Ovary (tissue), 3 donors: ENCODE measurements at regions not wholly inside any gene's neighbourhood (a gene's known extent, or its start where the extent isn't known, plus 50 kb on each side); places are given as distances from the start of the nearest gene placed in this dataset.

ENCODE experiments used
- EP300 ChIP-seq: sonication (generic); formaldehyde crosslinking; IDR thresholded peaks from one replicate; pipeline ENCODE4 v1.6.1; 2017; ENCODE audit warnings: antibody characterized with exemption
- POLR2A ChIP-seq: fragments of 450-650 bp; IDR thresholded peaks from one replicate; pipeline ENCODE4 v1.6.1; 2017; ENCODE audit warnings: antibody characterized with exemption, mild to moderate bottlenecking, moderate library complexity
- TF ChIP-seq, protein P1 (sequence below), 3 donors: fragments of 450-650 bp in 2 of 3; fragments of 200-600 bp in 1 of 3; IDR thresholded peaks; one replicate each; pipeline versions ENCODE4 v1.5.1 to v1.8.0; 2016 to 2022; ENCODE audit warnings: antibody characterized with exemption in 3 of 3, mild to moderate bottlenecking in 1 of 3
- donor health status: DM: no; HTN: no; CAD: no.

DNA sequence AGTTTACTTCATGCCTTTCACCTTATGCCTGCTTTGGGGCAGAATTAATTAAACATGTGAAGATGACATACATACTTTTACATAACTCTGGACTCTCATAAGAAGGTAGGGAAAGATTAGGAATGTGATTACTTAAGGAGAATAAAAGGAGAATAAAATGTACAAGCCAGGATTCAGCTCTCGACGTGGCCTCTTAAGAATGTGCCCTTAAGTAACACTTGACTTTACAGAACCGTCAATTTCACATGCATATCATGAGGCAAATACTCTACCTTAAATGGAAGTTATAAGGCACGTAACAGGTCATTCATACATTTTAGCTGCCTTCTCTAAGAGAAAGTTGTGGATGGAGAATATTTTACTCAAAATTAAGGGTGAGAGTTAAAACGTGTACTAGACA, 263.7 kb upstream of the LMCD1 start:
- TF ChIP-seq, protein P1, sequence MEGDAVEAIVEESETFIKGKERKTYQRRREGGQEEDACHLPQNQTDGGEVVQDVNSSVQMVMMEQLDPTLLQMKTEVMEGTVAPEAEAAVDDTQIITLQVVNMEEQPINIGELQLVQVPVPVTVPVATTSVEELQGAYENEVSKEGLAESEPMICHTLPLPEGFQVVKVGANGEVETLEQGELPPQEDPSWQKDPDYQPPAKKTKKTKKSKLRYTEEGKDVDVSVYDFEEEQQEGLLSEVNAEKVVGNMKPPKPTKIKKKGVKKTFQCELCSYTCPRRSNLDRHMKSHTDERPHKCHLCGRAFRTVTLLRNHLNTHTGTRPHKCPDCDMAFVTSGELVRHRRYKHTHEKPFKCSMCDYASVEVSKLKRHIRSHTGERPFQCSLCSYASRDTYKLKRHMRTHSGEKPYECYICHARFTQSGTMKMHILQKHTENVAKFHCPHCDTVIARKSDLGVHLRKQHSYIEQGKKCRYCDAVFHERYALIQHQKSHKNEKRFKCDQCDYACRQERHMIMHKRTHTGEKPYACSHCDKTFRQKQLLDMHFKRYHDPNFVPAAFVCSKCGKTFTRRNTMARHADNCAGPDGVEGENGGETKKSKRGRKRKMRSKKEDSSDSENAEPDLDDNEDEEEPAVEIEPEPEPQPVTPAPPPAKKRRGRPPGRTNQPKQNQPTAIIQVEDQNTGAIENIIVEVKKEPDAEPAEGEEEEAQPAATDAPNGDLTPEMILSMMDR (IDR thresholded peaks at IDR 0.05), result no peak
- no peak for TF ChIP-seq POLR2A
- no peak for TF ChIP-seq EP300
